GM18907 (cell line): ENCODE measurements at regions not wholly inside any gene's neighbourhood (a gene's known extent, or its start where the extent isn't known, plus 50 kb on each side); places are given as distances from the start of the nearest gene placed in this dataset.
"Not testable (repeated sequence)": the region's sequence is repeated elsewhere in the genome, so short reads cannot be mapped to it uniquely, and the experiment has no call there.

Experiments used
- ATAC-seq: cut with Tn5 transposase; IDR thresholded peaks from one replicate; pipeline ENCODE4 v1.9.1; 2021; ENCODE audit warnings: mild to moderate bottlenecking, moderate library complexity; ENCODE audit not compliant: unreplicated experiment

GRCh38 chr13:78540058-78540457, 63.3 kb downstream of the POU4F1 start:
- no peak for ATAC-seq

DNA sequence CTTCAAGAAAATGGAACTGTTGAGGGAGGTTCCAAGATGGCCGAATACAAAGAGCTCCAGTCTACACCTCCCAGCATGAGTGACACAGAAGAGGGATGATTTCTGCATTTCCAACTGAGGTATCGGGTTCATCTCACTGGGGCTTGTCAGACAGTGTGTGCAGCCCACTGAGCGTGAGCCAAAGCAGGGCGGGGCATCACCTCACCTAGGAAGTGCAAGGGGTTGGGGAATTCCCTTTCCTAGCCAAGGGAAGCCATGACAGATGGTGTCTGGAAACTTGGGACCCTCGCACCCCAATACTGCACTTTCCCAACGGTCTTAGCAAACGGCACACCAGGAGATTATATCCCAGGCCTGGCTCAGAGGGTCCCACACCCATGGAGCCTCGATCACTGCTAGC, 77.3 kb downstream of the POU4F1 start:
- not testable (repeated sequence) for ATAC-seq

- no peak for ATAC-seq
These were observed 78.4 kb downstream of the POU4F1 start for GRCh38 chr13:78524936-78525335.

DNA sequence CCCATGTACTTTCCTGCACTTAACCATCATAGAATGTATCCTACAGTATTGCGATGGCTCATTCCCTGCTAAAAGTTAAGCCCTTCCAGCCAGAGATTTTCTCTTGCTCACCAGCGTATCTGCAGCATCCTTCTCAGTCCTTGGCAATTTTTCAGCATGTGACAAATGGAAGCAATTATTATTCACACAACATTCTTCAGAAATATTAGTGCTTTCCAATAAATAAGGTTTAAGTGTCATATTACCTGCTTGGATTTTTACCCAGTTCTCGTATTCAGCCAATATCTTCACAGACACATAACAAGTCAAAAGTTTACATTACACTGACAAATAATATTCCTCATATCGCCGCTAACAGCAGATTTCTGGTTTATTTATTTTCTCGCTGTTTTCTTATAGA, 82.3 kb downstream of the POU4F1 start:
- no peak for ATAC-seq

GRCh38 chr13:78520425-78520824, 82.9 kb downstream of the POU4F1 start:
- ATAC-seq: no peak

- not testable (repeated sequence) for ATAC-seq
These were observed 84.9 kb downstream of the POU4F1 start for GRCh38 chr13:78518482-78518881.

GRCh38 chr13:78499802-78500201, 103.5 kb downstream of the POU4F1 start:
- no peak for ATAC-seq

DNA sequence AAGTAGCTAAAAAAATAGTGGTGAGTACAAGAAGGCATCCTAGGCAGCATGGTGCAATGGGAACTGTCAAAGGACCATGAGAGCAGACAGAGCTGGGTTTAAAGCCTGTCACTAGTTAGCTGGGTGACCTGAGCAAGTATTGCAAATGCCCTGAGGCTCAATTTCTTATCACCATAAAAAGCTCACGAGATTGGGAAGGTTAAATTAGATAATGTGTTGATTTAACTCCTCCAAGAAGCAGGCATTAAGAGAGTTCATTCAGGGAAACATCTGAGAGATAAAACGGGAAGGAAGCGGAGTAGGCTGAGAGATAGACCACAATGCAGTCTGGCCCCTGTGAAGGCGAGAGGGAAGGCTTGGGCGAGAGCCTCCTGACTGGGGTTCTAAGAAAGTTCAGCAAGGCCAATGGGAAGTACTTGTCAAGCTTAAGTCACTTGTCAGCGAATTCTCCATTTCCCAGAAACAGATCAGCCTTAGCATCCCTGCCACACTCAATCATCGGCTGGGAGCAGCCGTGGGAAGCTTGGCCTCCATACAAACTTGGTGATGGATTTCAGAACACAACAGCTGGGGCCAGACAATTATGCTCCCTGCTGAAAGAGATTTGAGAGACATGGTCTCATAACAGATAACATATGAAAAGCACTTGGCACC, 105.5 kb downstream of the POU4F1 start:
- ATAC-seq: no peak

DNA sequence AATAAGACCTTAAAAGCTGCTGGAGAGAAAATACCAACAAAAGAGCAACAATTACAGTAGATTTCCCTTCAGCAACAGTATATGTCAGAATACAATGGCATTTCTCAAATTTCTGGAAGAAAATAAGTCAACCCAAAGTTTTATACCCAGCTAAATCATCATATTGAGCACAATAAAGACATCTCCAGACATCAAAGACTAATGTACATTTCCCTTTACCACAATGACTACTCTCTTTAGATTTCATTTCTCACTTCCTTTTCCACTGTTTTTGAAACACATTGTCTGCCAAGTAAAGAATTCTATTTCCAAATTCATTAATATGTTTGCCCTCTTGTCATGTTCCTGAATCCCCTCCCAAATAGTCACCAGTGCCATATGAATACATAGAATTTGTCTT, 111.4 kb downstream of the POU4F1 start:
- no peak for ATAC-seq

DNA sequence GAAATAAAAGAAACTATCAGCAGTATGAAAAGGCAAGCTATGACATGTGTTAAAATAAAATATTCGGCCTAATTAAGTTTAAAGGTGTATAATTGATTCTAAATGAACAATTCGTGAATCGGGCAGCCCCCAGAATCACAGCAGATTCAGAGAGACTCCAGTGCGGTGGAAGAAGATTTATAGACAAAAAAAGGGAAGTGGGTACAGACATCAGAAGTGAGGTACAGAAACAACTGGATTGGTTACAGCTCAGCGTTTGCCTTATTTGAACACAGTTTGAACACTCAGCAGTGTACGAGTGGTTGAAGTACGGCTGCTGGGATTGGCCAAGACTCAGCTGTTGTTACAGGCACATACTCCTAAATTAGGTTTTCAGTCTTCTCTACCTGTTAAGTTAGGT, 113.1 kb downstream of the POU4F1 start:
- not testable (repeated sequence) for ATAC-seq

- ATAC-seq: no peak
These were observed 115.6 kb downstream of the POU4F1 start for GRCh38 chr13:78487707-78488106.

DNA sequence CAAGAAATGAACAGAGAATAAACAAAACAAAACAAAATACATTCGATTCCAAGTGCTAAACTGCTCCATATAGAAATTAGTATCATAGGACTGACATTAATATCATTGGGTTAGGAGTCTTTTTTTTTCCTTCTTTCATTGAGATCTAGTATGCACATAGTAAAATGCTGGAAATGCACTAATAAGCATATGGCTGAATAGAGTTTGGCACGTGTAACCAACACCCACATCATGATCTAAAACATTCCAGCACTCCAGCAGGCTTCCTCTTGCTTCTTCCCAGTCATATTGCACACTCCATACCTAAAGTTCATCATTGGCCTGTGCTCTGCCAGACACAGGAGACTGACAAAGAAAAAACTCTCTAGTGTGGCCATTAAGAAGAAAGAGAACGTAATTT, 117.5 kb downstream of the POU4F1 start:
- no peak for ATAC-seq

GRCh38 chr13:78478183-78478582, 125.2 kb downstream of the POU4F1 start:
- no peak for ATAC-seq

DNA sequence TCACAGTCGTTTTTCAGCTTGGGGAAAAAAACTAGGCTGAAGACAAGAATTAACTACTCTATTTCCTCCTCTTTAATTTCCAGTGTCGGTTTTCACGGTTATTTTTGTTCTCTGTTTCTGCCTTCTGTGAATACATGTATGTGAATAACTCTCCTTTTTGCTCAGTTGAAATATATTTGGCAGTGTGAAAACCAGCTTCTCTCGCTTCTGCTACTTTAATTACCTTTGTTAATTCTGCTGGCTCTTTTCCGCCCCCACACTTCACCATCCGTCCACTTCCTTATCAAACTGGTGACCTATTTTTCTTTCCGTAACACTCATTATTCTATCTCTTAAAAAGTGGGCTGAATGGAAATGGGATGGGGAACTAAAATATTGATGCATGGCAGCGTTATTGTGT, 126.4 kb downstream of the POU4F1 start:
- no peak for ATAC-seq

- ATAC-seq: no peak
These were observed 134.7 kb downstream of the POU4F1 start for GRCh38 chr13:78468621-78469020.

DNA sequence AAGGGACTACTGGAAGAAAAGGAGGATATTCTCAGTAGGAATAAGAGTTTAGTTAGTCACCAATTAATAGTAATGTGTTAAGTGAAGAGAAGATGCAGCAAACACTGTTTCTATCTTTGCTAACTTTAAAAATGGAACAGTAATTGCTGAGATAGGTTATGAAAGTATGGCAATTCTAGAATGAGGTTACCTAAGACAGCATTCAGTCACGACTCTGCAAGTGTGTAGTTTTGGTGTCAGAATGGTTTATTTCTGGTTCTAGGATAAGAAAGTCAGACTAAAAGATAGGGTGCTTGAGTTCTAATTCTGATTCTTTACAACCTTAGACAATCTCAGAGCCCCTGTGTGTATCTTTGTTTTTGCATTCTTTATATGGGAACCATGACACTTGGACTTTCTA, 138.1 kb downstream of the POU4F1 start:
- ATAC-seq: no peak

DNA sequence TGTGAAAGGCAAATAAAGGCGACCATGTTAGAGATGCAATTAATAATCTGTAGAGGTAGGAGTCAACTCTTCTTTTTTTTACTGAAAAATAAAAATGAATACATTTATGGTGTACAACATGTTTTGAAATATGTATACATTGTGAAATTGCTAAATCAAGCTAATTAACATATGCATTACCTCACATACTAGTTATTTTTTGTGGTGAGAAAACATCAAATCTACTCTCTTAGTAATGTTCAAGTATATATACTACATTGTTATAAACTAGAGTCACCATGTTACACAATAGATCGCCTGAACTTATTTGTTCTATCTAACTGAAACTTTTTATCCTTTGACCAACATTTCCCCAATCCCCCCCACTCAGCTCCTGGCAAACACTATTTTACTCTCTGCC, 143.2 kb downstream of the POU4F1 start:
- ATAC-seq: no peak

GRCh38 chr13:78443839-78444238, 159.5 kb downstream of the POU4F1 start:
- no peak for ATAC-seq

- no peak for ATAC-seq
These were observed 165.6 kb downstream of the POU4F1 start for GRCh38 chr13:78437781-78438180.

DNA sequence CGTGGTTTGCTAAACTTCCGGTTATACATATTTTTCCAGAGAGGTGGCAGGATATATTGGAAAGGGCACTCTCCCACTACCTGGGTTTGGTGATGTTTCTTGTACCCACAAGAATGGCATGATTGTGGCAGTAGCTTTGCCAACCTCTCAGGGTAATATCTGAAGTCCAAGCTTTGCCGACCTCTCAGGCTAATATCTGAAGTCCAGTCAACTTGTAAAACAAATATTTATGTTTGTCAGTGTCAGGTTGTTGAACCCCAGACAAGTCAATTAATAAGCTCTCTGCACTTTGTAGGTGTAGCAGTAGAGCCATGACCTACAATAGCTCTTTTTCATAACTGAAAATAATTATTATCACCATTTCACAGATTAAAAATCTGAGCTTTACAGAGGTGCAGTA, 167.0 kb downstream of the POU4F1 start:
- no peak for ATAC-seq

GRCh38 chr13:78431328-78431727, 172.0 kb downstream of the POU4F1 start:
- ATAC-seq: no peak

- no peak for ATAC-seq
These were observed 172.5 kb downstream of the POU4F1 start for GRCh38 chr13:78430811-78431210.

DNA sequence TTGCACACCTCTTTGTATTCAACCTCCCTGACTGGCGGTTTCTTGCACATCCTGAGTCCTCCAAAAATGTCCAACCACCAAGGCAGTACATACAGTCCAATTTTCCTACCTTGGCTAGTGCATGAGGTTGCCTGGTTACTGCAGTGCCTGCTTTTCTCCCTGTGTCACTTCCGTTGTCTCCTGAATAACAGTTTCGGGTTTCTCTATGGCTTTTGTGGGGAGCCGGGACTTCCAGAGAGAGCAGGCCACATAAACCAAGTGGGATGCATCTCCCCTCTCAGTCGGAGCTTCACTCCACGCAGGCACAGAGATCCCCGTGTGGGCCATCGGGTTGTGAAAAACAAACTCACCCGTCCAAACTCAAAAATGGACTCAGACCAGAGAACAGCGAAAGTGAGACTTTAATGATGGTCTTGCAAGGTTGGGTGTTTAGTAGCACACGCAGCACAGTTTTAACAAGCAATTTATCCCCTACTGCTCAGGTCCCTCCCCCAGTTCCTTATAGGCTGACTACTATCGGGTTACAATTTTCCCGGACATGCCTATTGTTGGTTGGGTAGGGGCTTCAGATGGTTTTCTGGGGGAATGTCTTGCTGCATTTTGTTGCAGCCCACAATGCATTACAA, 173.1 kb downstream of the POU4F1 start:
- ATAC-seq: no peak
